Mesodermal cell (in vitro differentiated cells): ENCODE measurements at regions not wholly inside any gene's neighbourhood (a gene's known extent, or its start where the extent isn't known, plus 50 kb on each side); places are given as distances from the start of the nearest gene placed in this dataset.

Experiments used
- H3K27ac ChIP-seq: 2 replicates; pipeline ENCODE4 v1.7.0; 2013; ENCODE audit warnings: mild to moderate bottlenecking, low read depth, low read length, moderate library complexity; ENCODE audit not compliant: severe bottlenecking
- H3K36me3 ChIP-seq: 2 replicates; pipeline ENCODE4 v1.7.1; 2013; ENCODE audit warnings: mild to moderate bottlenecking, low read length, moderate library complexity; ENCODE audit not compliant: control insufficient read depth, insufficient read depth
- H3K4me1 ChIP-seq: one replicate; pipeline ENCODE4 v1.7.1; 2013; ENCODE audit warnings: mild to moderate bottlenecking, low read length; ENCODE audit not compliant: insufficient read depth, control insufficient read depth, poor library complexity, severe bottlenecking
- H3K4me3 ChIP-seq: 2 replicates; pipeline ENCODE4 v1.7.0; 2013; ENCODE audit warnings: low read length, control low read depth, mild to moderate bottlenecking; ENCODE audit not compliant: insufficient read depth, poor library complexity, severe bottlenecking; ENCODE audit errors: extremely low read depth
- H3K9me3 ChIP-seq: 2 replicates; pipeline ENCODE4 v1.7.1; 2013; ENCODE audit warnings: mild to moderate bottlenecking, low read length, moderate library complexity; ENCODE audit not compliant: control insufficient read depth
- WGBS, 2 experiments: methylation state at CpG; one replicate each; pipeline ENCODE4 v1.1.5; 2013; ENCODE audit warnings: missing lambda C conversion rate in 2 of 2; ENCODE audit not compliant: insufficient coverage in 2 of 2; 5-methylcytosine and 5-hydroxymethylcytosine counted together

DNA sequence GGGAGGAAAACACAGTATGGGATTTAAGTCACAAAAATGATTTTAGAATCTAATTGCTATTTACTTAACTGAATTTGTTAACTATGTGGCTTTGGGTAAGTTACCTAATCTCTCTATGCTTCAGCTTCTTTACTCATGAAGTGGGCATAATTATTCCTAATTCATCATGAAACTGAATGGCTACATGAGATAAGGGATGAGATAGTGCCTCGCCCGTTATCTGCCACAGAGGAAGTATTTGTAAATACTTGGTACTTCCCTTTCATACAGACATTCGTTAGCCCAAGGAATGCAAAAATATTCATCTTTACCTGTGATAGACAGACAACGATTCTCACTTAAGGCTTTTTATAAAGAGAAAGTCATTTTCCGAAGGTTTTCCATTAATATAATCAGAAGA, 221.2 kb upstream of the BLID start:
- no peaks in the 10 kb centered on the region for H3K36me3 ChIP-seq
- no peaks in the 10 kb centered on the region for H3K9me3 ChIP-seq
- no peak overlapping the region for H3K4me3 ChIP-seq
- H3K27ac ChIP-seq, result no peak overlapping the region
- peaks cover 5% of the 10 kb centered on the region for H3K4me1 ChIP-seq
- 80 to 82% methylated on average over 1 to 3 of the region's 5 CpGs for WGBS, 2 experiments

DNA sequence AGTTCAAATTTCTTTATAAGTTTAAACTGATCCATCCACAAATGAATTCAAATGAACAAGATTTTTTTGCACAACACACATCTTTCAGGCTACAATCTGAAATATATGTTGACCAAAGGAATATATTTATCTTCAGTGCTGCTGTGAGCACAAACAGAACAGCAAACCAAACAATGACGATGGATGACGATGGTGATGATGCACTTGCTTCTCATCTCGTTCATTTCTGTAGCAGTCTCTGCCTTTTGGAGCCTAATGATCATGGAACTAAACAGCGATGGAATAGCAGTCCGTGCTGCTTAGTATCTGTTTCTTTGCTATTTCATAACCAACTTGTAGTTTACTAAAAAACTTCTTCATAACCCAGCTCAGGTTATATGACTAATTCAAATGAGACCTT, 220.7 kb upstream of the BLID start:
- H3K4me1 ChIP-seq, result peaks cover 5% of the 10 kb centered on the region
- WGBS, 2 experiments, result 94 to 99% methylated on average over 3 to 4 of the region's 5 CpGs
- no peak overlapping the region for H3K27ac ChIP-seq
- H3K36me3 ChIP-seq, result no peaks in the 10 kb centered on the region
- H3K9me3 ChIP-seq, result no peaks in the 10 kb centered on the region
- no peak overlapping the region for H3K4me3 ChIP-seq

- Histone ChIP-seq H3K27ac (no peak overlapping the region), H3K9me3 (no peaks in the 10 kb centered on the region), H3K36me3 (no peaks in the 10 kb centered on the region), H3K4me1 (peaks cover 5% of the 10 kb centered on the region), H3K4me3 (no peak overlapping the region)
- 92 to 97% methylated on average over 7 of the region's 11 CpGs for WGBS, 2 experiments
Observed at GRCh38 chr11:122334546-122335339, 218.7 kb upstream of the BLID start.

DNA sequence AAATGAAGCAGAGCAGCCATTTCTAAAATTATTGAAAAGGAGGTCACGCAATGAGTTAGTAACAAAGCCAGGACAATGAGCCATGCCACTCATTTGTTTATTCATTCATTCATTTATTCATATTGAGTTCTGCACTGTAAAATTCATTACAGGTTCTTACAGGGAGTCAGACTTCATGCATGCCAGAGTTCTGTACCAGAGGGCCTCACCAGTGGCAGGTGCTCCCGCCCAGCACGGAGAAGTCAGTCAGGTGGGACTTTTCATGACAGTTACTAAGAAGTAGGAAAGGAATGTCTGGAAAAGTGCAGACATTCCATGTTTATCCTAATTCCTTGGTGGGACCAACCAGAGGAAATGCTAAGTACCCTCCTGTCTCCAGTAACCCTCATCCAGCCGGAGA, 217.5 kb upstream of the BLID start:
- whole genome bisulfite sequencing, 2 experiments, result 87 to 92% methylated on average over 3 to 4 of the region's 4 CpGs
- Histone ChIP-seq H3K36me3 (no peaks in the 10 kb centered on the region), H3K27ac (no peak overlapping the region), H3K4me1 (peaks cover 5% of the 10 kb centered on the region), H3K9me3 (no peaks in the 10 kb centered on the region), H3K4me3 (no peak overlapping the region)

DNA sequence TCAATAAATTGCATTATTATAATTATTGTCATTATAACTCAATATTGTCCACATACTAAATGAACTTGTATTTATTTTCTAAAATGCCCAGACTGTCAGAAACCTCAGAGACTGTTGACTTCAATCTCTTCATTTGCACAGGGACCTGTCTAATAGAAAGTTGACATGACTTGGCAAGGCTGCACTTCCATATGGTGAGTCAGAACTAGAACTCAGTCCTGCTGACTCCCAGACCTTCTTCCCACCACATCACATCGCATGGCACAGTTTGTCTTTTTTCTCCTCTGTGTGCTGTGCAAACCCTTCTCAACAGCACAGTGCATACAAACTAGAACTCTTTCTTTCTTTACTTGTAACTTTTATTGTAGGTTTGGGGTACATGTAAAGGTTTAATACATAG, 215.1 kb upstream of the BLID start:
- H3K9me3 ChIP-seq, result no peaks in the 10 kb centered on the region
- H3K27ac ChIP-seq, result no peak overlapping the region
- WGBS, 2 experiments, result 100% methylated on average over 1 of the region's 1 CpG; no CpG with 5 or more reads in 1 of the 2 experiments
- H3K36me3 ChIP-seq, result no peaks in the 10 kb centered on the region
- no peaks in the 10 kb centered on the region for H3K4me1 ChIP-seq
- no peak overlapping the region for H3K4me3 ChIP-seq

GRCh38 chr11:122330279-122330965, 214.4 kb upstream of the BLID start:
- Histone ChIP-seq H3K27ac (no peak overlapping the region), H3K36me3 (no peaks in the 10 kb centered on the region), H3K9me3 (no peaks in the 10 kb centered on the region), H3K4me1 (no peaks in the 10 kb centered on the region), H3K4me3 (no peak overlapping the region)
- 69 to 97% methylated on average over 2 of the region's 5 CpGs for WGBS, 2 experiments

- H3K36me3 ChIP-seq, result no peaks in the 10 kb centered on the region
- no peak overlapping the region for H3K27ac ChIP-seq
- H3K4me1 ChIP-seq, result no peaks in the 10 kb centered on the region
- WGBS, 2 experiments, result 18% methylated on average over 2 of the region's 2 CpGs; no CpG with 5 or more reads in 1 of the 2 experiments
- H3K9me3 ChIP-seq, result no peaks in the 10 kb centered on the region
- no peak overlapping the region for H3K4me3 ChIP-seq
Observed at GRCh38 chr11:122327528-122327927, 211.5 kb upstream of the BLID start.

DNA sequence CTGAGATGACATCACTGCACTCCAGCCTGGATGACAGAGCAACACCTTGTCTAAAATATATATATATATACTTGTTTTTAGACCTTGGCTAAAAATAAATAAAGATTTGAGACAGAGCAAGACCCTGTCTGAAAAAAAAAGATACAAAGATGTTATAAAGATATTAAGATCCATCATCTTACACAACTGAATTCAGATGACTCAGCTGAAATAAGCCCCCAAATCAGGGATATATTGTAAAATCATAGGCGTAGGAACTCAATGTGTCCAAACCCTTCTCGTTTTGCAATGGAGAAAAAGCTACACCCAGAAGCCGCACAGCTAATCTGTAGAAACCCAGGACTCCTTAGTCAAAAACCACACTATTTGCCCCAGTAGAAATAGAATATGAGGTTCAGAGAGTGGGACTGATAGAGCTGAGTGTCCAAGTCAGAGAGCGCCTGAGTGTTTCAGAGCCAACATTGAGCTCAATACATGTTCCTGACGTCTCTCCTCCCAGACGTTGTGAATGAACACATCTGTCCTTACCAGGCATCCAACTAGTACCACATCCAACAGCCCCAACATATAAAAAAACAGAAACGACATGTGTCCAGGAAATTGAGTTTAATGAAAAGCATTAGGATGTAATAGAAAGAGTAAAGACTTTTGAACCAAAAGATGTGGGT, 207.9 kb upstream of the BLID start:
- 0 to 71% methylated on average over 1 to 4 of the region's 7 CpGs for WGBS, 2 experiments
- Histone ChIP-seq H3K4me3 (no peak overlapping the region), H3K27ac (no peak overlapping the region), H3K9me3 (no peaks in the 10 kb centered on the region), H3K36me3 (no peaks in the 10 kb centered on the region), H3K4me1 (no peaks in the 10 kb centered on the region)

GRCh38 chr11:122322329-122322728, 206.3 kb upstream of the BLID start:
- H3K9me3 ChIP-seq, result no peaks in the 10 kb centered on the region
- no peaks in the 10 kb centered on the region for H3K36me3 ChIP-seq
- H3K4me3 ChIP-seq, result no peak overlapping the region
- no peaks in the 10 kb centered on the region for H3K4me1 ChIP-seq
- 82 to 92% methylated on average over 3 of the region's 3 CpGs for WGBS, 2 experiments
- no peak overlapping the region for H3K27ac ChIP-seq

- Histone ChIP-seq H3K9me3 (no peaks in the 10 kb centered on the region), H3K4me1 (no peaks in the 10 kb centered on the region), H3K4me3 (no peak overlapping the region), H3K27ac (peak overlapping the region; percentile 39), H3K36me3 (no peaks in the 10 kb centered on the region)
- WGBS, 2 experiments, result 72 to 100% methylated on average over 2 of the region's 2 CpGs
Observed at GRCh38 chr11:122320671-122321070, 204.7 kb upstream of the BLID start.
